K562 (cell line): ENCODE measurements at regions not wholly inside any gene's neighbourhood (a gene's known extent, or its start where the extent isn't known, plus 50 kb on each side); places are given as distances from the start of the nearest gene placed in this dataset.

ENCODE experiments used
- ATF1 ChIP-seq, 2 experiments: fragments of 450-650 bp in 1 of 2; IDR thresholded peaks; 2 replicates each; pipeline ENCODE4 v1.6.1; 2016; ENCODE audit warnings: missing compliant biosample characterization in 1 of 2, missing genetic modification characterization in 1 of 2
- CC2D1A ChIP-seq: fragments of 450-650 bp; IDR thresholded peaks from 2 replicates; pipeline ENCODE4 v1.6.1; 2017; ENCODE audit warnings: mild to moderate bottlenecking
- CTCF ChIP-seq, 3 experiments: IDR thresholded peaks in 2 of 3; conservative IDR thresholded peaks in 1 of 3; 2 replicates each; pipeline ENCODE4 v1.5.1; 2011 to 2012; ENCODE audit warnings: low read length in 3 of 3, mild to moderate bottlenecking in 3 of 3, control low read depth in 2 of 3, improper control_type of control experiment in 1 of 3, inconsistent platforms in 1 of 3, low read depth in 1 of 3, mixed read lengths in 1 of 3, moderate library complexity in 1 of 3; ENCODE audit not compliant: insufficient read depth in 2 of 3
- E2F5 ChIP-seq: sonication (generic); formaldehyde crosslinking; IDR thresholded peaks from 2 replicates; pipeline ENCODE4 v1.8.0; 2022; ENCODE audit warnings: mild to moderate bottlenecking, missing genetic modification reagents
- EZH2 ChIP-seq: IDR thresholded peaks from 2 replicates; pipeline ENCODE4 v1.6.1; 2012; ENCODE audit warnings: low read depth, mild to moderate bottlenecking, inconsistent platforms, low read length, borderline replicate concordance
- HMBOX1 ChIP-seq: sonication (generic); IDR thresholded peaks from 2 replicates; pipeline ENCODE4 v1.6.1; 2016
- MAFF ChIP-seq: IDR thresholded peaks from 2 replicates; pipeline ENCODE4 v1.6.1; 2012; ENCODE audit warnings: low read length, improper control_type of control experiment
- NR2C2 ChIP-seq, 2 experiments: fragments of 200-800 bp in 1 of 2; sonication (Bioruptor generic) in 1 of 2; sonication (generic) in 1 of 2; formaldehyde crosslinking in 1 of 2; IDR thresholded peaks; 2 replicates each; pipeline versions ENCODE4 v1.6.1 to v1.8.0; 2016 to 2022; ENCODE audit warnings: mild to moderate bottlenecking in 1 of 2, missing compliant biosample characterization in 1 of 2, missing genetic modification characterization in 1 of 2, missing genetic modification reagents in 1 of 2
- PATZ1 ChIP-seq: fragments of 250-450 bp; sonication (Bioruptor Pico); IDR thresholded peaks from 2 replicates; pipeline ENCODE4 v1.5.0; 2020; ENCODE audit warnings: mild to moderate bottlenecking, borderline replicate concordance
- POLR2AphosphoS5 ChIP-seq: IDR thresholded peaks from 2 replicates; pipeline ENCODE4 v1.6.1; 2011; ENCODE audit warnings: mild to moderate bottlenecking, low read depth, low read length, moderate library complexity; ENCODE audit not compliant: control insufficient read depth, insufficient read depth
- REST ChIP-seq, 2 experiments: fragments of 450-650 bp; formaldehyde crosslinking in 1 of 2; IDR thresholded peaks; 2 replicates each; pipeline versions ENCODE4 v1.4.0 to v1.6.1; 2014 to 2020; ENCODE audit warnings: mild to moderate bottlenecking in 2 of 2, borderline replicate concordance in 1 of 2, low read depth in 1 of 2
- SMARCA4 ChIP-seq: fragments of 450-650 bp; IDR thresholded peaks from 2 replicates; pipeline ENCODE4 v1.6.1; 2016
- TARDBP ChIP-seq: fragments of 450-650 bp; IDR thresholded peaks from 2 replicates; pipeline ENCODE4 v1.6.1; 2016

GRCh38 chr2:49754381-49754780 lies 600.1 kb upstream of the FSHR start:
- no peak for TF ChIP-seq NR2C2 (CRISPR knock-in tag; IDR thresholded peaks at IDR 0.05)
- TF ChIP-seq NR2C2 (tag; IDR thresholded peaks at IDR 0.05): no peak
- no peak for TF ChIP-seq EZH2
- no peak for TF ChIP-seq CTCF (IDR thresholded peaks at IDR 0.05 in 2 of 3, conservative IDR thresholded peaks at IDR 0.05 in 1 of 3; ENCODE audit: insufficient read depth in 2 of 3, low read depth in 1 of 3, low read length in 3 of 3)
- TF ChIP-seq CC2D1A: no peak
- no peak for TF ChIP-seq REST (IDR thresholded peaks at IDR 0.05; ENCODE audit: borderline replicate concordance)
- no peak for TF ChIP-seq REST (CRISPR knock-in tag; IDR thresholded peaks at IDR 0.05; ENCODE audit: low read depth)
- TF ChIP-seq PATZ1: no peak
- TF ChIP-seq SMARCA4: no peak
- no peak for TF ChIP-seq ATF1 (CRISPR knock-in tag; IDR thresholded peaks at IDR 0.05)
- TF ChIP-seq ATF1 (tag; IDR thresholded peaks at IDR 0.05): no peak
- TF ChIP-seq MAFF: no peak
- no peak for TF ChIP-seq E2F5 (CRISPR knock-in tag)
- no peak for TF ChIP-seq POLR2AphosphoS5
- no peak for TF ChIP-seq HMBOX1
- no peak for TF ChIP-seq TARDBP
